Left cardiac atrium (tissue), 4 donors: ENCODE measurements at regions not wholly inside any gene's neighbourhood (a gene's known extent, or its start where the extent isn't known, plus 50 kb on each side); places are given as distances from the start of the nearest gene placed in this dataset.

ENCODE experiments used
- ATAC-seq, 2 donors: fragments of 200-7000 bp; cut with Tn5 transposase; one replicate each; pipeline ENCODE4 v1.9.1; 2020; ENCODE audit warnings: mild to moderate bottlenecking in 2 of 2, moderate library complexity in 2 of 2
- DNase-seq: peaks from one replicate; pipeline ENCODE4 v3.0.0-alpha.2; 2020
- intact Hi-C, 2 donors: fragments of 100-400 bp; cut with DNase I; formaldehyde crosslinking; loops; one replicate each; pipeline versions ENCODE4 v1.14.1 to v1.15.1; 2022 to 2023
- donor health status: DM: no; HTN: yes; CAD: no.
- donor health status: DM: no; HTN: yes; CAD: no; lungs with severe emphysema.
- donor health status: DM: yes; HTN: yes; CAD: no.
- donor health status: Dilated cardiomyopathy.

DNA sequence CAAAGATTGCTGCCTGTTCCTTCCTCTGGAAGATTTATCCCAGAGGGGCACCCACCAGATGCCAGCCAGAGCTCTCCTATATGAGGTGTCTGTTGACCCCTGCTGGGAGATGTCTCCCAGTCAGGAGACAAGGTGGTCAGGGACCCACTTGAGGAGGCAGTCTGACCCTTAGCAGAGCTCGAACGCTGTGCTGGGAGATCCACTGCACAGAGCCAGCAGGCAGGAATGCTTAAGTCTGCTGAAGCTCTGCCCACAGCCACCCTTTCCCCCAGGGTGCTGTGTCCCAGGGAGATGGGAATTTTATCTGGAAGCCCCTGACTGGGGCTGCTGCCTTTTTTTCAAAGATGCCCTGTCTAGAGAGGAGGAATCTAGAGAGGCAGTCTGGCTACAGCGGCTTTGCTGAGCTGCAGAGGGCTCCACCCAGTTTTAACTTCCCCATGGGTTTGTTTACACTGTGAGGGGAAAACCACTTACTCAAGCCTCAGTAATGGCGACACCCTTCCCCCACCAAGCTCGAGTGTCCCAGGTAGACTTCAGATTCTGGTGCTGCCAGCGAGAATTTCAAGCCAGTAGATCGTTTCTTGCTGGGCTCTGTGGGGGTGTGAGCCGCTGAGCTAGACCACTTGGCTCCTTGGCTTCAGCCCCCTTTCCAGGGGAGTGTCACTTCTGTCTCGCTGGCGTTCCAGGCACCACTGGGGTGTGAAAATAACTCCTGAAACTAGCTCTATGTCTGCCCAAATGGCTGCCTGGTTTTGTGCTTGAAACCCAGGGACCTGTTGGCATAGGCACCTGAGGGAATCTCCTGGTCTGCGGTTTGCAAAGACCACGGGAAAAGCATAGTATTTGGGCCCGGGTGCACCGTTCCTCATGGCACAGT lies 51.1 kb upstream of the PDC start:
- intact Hi-C loops = no loop called here
- ATAC-seq (no peak), DNase-seq (no peak)
